ENCODE measurements at regions not wholly inside any gene's neighbourhood (a gene's known extent, or its start where the extent isn't known, plus 50 kb on each side); places are given as distances from the start of the nearest gene placed in this dataset.

GRCh38 chr7:113717739-113718138, 201.1 kb downstream of the PPP1R3A start:
- DNase-seq (ENCODE audit: low spot score in 2 of 2), result no peak
- no peak for FAIRE-seq

- no peak for FAIRE-seq
Observed at GRCh38 chr7:113715981-113716856, 202.6 kb downstream of the PPP1R3A start.

GRCh38 chr7:113715262-113715661, 203.5 kb downstream of the PPP1R3A start:
- no peak for DNase-seq (ENCODE audit: low spot score in 2 of 2)
- FAIRE-seq, result no peak

More at GRCh38 chr7:113715981-113716856, 202.6 kb downstream of the PPP1R3A start:
- DNase-seq (ENCODE audit: low spot score in 2 of 2), result no peak

DNA sequence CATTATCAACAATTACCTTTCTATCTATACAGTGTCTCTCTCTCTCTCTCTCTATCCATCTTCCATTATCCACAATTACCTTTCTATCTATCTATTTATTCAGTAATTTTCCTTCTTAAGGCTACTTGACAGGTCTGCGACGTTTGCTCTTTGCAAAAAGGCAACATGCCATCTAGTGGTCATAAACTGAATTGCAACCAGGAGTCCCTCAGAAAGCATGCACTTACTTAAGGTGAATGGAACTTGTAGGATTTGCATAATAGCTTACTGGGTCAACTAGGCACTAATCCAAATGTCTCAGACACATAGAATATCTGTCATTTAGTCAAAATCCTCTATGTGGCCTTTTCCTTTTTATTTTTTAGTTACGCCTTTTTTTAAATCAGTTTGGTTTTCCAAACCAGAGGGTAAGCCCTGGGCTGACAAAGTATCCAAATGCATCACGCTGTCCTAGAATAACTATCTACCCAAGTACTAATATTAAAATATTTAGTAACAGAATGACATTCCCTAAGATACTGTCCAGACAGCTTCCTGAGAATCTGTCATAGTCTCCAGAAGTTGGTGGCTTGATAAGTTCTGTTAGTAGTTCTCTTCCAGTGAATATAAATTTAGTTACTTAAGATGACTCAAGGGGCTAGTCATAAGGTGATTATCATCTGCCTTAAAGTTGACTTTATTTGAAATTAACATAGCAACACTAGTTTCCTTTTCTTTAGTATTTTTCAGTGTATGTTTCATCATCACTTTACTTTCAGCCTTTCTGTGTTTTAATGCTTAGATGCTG, 208.3 kb downstream of the PPP1R3A start:
- DNase-seq (ENCODE audit: low spot score in 2 of 2) (peak; percentile 3 to 29), FAIRE-seq (no peak)

- no peak for DNase-seq (ENCODE audit: low spot score in 2 of 2)
- no peak for FAIRE-seq
Observed at GRCh38 chr7:113705439-113705838, 213.4 kb downstream of the PPP1R3A start.

GRCh38 chr7:113698556-113699220, 220.1 kb downstream of the PPP1R3A start:
- DNase-seq (ENCODE audit: low spot score in 2 of 2) (peak in 1 of 2 donors; percentile 6), FAIRE-seq (peak; percentile 63)

GRCh38 chr7:113694149-113694548, 224.7 kb downstream of the PPP1R3A start:
- no peak for DNase-seq (ENCODE audit: low spot score in 2 of 2)
- no peak for FAIRE-seq

DNA sequence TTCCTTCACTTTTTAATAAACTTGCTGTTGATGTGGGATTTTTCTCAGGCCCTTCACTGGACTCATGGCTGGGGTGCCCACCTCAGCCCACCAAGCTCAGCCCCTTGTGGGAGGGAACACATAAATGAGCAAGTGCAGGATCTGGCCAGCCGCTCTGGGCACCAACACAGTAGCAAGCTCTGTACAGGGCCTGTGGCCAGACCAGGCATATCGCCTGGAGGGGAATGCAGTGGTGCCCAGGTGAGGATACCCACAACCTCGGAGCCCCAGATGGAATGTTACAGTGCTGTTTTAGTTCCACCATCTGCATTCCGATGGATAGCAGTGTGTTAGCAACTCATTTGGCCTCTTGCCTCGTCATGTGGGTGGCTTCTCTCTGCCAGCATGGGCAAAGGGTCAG, 234.6 kb downstream of the PPP1R3A start:
- DNase-seq (ENCODE audit: low spot score in 2 of 2), result no peak
- FAIRE-seq, result no peak

DNA sequence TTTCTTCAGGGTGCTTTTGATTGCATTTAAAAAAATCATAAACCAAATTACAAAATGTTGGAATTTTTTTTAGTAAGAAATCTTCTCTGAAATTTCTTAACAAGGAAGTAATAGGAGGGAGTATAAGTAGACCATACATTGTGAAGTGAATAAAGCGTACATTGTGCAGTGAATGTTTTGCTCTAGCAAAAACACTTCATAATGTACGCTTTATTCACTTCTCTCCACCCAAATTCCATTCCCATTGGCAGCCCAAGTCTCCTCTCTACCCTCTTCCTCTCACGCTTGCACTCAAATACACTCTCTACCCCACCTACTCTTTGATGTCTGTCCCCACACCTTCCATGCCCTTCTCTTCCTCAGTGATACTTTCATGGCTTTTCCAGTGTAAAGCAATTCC, 241.0 kb downstream of the PPP1R3A start:
- no peak for DNase-seq (ENCODE audit: low spot score in 2 of 2)
- no peak for FAIRE-seq

- FAIRE-seq, result no peak
- DNase-seq (ENCODE audit: low spot score in 2 of 2), result no peak
Observed at GRCh38 chr7:113664867-113665266, 253.9 kb downstream of the PPP1R3A start.

GRCh38 chr7:113659416-113659815, 259.4 kb downstream of the PPP1R3A start:
- DNase-seq (ENCODE audit: low spot score in 2 of 2) (no peak), FAIRE-seq (no peak)

DNA sequence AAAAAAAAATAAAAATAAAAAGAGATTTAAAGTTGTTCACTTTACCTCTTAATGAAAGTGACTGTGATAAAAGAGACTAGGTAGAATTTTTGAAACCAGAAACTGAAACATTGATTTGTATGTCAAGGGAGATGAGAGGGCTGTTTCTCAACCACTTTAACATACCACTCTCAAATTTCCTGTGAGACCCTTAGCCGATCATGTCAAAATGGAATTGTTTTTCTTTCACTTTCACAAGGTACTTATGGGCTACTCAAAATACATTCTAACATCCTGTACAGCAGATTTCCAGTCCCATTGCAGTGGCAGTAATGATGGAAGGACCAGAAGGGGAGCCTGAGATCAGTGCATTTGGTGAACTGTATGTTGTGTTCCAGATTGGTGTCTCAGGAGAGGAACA, 261.2 kb downstream of the PPP1R3A start:
- DNase-seq (ENCODE audit: low spot score in 2 of 2), result no peak
- FAIRE-seq, result no peak

DNA sequence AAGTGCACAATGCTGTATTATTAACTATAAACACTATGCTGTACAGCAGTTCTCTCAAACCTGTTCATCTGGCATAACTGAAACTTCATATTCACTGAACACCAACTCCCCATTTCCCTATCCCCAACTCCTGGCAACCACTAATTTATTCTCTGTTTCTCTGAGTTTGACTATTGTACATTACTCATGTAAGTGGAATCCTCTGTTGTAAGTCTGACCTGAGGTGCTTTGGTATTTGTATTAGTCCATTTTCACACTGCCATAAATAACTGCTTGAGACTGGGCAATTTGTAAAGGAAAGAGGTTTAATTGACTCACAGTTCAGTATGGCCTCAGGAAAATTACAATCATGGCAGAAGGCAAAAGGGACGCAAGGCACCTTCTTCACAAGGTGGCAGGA, 266.3 kb downstream of the PPP1R3A start:
- no peak for FAIRE-seq
- no peak for DNase-seq (ENCODE audit: low spot score in 2 of 2)

- no peak for DNase-seq (ENCODE audit: low spot score in 2 of 2)
- no peak for FAIRE-seq
Observed at GRCh38 chr7:113649556-113649955, 269.3 kb downstream of the PPP1R3A start.

- DNase-seq (ENCODE audit: low spot score in 2 of 2), result no peak
- FAIRE-seq, result no peak
Observed at GRCh38 chr7:113639221-113639620, 279.6 kb downstream of the PPP1R3A start.

DNA sequence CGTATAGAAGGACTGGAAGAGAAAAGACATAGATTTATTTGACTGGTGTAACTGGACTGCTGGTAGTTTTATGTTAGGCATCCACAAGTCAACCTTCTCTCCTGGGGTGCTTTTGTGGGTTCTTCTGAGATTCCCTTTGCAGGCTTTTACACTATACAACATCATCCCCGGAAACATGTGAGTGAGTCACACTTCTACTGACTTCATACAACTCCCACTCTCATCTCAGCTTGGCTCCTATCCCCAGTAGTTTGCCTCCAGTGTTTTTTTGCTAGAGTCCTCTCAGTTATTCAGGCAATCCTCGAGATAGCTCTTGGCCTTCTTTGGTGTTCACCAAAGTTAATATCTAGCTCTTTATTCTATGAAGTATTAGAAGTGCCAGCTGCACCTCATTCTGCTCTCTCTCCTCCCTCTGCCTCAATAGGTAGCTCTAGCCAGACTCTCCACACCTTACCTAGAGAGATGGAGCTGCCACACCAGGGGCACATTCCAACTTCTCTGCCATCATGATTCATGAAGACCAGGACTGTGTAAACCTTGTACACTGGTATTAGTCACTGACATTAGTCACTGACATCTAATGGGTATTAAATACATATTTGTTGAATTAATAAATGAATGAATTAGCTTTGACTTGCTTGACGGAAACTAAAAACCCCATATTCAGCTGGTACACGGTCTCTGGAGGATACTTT, 281.9 kb downstream of the PPP1R3A start:
- no peak for FAIRE-seq

GRCh38 chr7:113635492-113635891, 283.3 kb downstream of the PPP1R3A start:
- FAIRE-seq (no peak), DNase-seq (ENCODE audit: low spot score in 2 of 2) (no peak)

More for the DNA sequence above, 281.9 kb downstream of the PPP1R3A start:
- no peak for DNase-seq (ENCODE audit: low spot score in 2 of 2)

DNA sequence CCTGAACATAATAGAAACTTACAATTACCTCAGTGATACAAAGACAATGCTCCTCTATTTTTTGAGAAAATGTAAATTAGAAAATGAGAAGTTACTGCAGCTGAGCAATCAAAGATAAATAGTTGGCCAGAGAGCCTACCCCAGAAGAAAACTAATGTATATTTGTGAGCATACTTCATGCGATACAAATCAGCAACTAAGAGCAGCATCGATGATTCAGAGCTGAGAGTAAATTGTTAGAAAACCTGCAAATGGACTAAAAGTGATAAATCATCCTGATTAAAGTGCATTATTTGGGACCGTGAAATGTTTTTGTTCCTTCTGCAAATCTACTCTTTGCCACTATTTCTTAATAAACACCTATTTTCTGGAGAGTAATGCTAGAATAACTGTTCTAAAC, 285.7 kb downstream of the PPP1R3A start:
- no peak for DNase-seq (ENCODE audit: low spot score in 2 of 2)

DNA sequence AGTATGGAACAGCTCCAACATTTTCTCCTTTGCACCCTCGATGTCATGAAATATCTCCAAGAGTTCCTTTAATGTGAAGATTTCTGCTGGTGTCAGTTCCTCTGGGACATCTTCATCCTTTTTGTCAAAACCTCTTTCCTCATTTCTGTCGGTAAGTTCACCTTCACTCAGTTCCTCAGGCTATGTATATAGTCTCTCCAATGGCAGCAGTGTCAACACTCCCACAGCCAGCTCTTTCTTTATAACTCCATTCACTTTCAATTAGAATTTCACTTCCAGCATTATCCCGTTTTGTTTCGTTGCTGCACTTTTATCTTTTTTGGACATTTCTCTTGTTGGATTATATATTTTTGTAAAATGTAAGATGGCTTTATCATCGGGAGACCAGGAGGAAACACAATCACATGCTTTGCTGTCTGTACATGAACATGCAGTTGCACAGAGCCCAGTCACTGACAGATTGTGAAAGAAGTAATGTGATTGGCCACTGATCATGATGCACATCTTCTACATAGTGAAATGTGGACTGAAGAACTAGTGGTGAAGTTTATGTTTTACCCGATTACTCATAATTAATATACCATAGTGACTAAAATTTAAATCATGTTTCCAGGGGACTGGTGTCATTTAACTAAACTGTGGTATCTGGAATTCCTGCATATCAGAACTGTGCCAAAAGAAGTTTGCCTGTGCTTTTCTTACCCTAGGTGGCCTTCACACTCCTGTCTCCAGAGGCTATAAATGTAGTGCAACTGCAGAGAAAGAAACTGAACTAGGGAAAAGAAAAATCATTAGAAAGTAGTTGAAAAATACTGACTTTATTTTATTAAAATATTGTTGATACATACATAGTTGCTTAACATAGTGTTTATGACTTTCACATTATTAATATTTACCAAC, 289.6 kb downstream of the PPP1R3A start:
- no peak for FAIRE-seq
- DNase-seq (ENCODE audit: low spot score in 2 of 2), result no peak

More for the DNA sequence above, 285.7 kb downstream of the PPP1R3A start:
- no peak for FAIRE-seq

Measured in frontal cortex (tissue), 3 donors.